ENCODE measurements at regions not wholly inside any gene's neighbourhood (a gene's known extent, or its start where the extent isn't known, plus 50 kb on each side); places are given as distances from the start of the nearest gene placed in this dataset.

DNA sequence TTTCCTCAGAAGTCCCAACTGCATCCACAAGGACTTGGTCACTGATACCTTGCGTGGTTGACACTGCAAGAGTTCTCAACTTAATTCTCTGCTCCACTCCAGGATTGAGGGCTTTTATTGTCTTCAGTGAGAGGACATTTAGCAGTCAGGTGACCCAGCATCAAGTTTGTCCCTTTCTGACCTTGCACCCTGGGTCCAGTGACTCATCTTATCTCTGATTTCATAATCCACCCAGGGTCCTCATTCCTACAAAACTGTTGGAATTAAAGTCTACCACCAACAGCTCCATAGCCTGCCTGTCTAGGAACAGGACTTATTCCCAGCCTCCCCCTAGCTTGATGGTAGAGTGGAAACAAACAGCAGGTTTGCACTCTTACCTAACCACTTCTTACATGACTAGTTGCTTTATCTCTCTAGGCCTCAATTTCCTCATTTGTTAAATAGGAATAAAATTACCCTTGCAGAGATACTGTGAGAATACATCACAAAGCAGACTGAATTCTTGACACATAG lies 151.3 kb upstream of the LPP start:
- intact Hi-C loops (cut with micrococcal nuclease; ENCODE audit: unreplicated experiment) = no loop called here
- Histone ChIP-seq H3K4me3 (ENCODE audit: low read depth in 2 of 2, low read length in 2 of 2) (no peak overlapping the region), H3K9me3 (ENCODE audit: control insufficient read depth, insufficient read depth, low read depth, low read length) (no peaks in the 10 kb centered on the region), H3K4me1 (ENCODE audit: control insufficient read depth, insufficient read depth, low read length) (no peaks in the 10 kb centered on the region), H3K36me3 (ENCODE audit: control insufficient read depth, insufficient read depth, low read length) (no peaks in the 10 kb centered on the region), H3K27me3 (ENCODE audit: control insufficient read depth, insufficient read depth, low read length) (no peaks in the 10 kb centered on the region), H3K27ac (ENCODE audit: low read length) (no peak overlapping the region)
- ATAC-seq (no peak), DNase-seq (ENCODE audit: low read depth, low spot score) (no peak)
- ChIA-PET POLR2A (interaction anchor here (0.6 kb wide), 1 partner anchor 224 kb away, joined by 3 read pairs; no protein-coding TSS in a partner anchor), CTCF (no interaction called here)
- no TSS peak for BruUV-seq (replicated peaks)
- TF ChIP-seq SIN3A (IDR thresholded peaks at IDR 0.05; ENCODE audit: borderline replicate concordance, insufficient read depth, low read depth, low read length) (no peak), TCF7L2 (IDR thresholded peaks at IDR 0.05; ENCODE audit: low read depth, low read length) (no peak), POLR2AphosphoS5 (IDR thresholded peaks at IDR 0.05; ENCODE audit: low read depth, low read length) (no peak)
- TF ChIP-seq, protein P1, sequence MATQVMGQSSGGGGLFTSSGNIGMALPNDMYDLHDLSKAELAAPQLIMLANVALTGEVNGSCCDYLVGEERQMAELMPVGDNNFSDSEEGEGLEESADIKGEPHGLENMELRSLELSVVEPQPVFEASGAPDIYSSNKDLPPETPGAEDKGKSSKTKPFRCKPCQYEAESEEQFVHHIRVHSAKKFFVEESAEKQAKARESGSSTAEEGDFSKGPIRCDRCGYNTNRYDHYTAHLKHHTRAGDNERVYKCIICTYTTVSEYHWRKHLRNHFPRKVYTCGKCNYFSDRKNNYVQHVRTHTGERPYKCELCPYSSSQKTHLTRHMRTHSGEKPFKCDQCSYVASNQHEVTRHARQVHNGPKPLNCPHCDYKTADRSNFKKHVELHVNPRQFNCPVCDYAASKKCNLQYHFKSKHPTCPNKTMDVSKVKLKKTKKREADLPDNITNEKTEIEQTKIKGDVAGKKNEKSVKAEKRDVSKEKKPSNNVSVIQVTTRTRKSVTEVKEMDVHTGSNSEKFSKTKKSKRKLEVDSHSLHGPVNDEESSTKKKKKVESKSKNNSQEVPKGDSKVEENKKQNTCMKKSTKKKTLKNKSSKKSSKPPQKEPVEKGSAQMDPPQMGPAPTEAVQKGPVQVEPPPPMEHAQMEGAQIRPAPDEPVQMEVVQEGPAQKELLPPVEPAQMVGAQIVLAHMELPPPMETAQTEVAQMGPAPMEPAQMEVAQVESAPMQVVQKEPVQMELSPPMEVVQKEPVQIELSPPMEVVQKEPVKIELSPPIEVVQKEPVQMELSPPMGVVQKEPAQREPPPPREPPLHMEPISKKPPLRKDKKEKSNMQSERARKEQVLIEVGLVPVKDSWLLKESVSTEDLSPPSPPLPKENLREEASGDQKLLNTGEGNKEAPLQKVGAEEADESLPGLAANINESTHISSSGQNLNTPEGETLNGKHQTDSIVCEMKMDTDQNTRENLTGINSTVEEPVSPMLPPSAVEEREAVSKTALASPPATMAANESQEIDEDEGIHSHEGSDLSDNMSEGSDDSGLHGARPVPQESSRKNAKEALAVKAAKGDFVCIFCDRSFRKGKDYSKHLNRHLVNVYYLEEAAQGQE (IDR thresholded peaks at IDR 0.05; ENCODE audit: insufficient read depth in 1 of 2, low read depth in 2 of 2, low read length in 1 of 2) = no peak
- TF ChIP-seq, protein P2, sequence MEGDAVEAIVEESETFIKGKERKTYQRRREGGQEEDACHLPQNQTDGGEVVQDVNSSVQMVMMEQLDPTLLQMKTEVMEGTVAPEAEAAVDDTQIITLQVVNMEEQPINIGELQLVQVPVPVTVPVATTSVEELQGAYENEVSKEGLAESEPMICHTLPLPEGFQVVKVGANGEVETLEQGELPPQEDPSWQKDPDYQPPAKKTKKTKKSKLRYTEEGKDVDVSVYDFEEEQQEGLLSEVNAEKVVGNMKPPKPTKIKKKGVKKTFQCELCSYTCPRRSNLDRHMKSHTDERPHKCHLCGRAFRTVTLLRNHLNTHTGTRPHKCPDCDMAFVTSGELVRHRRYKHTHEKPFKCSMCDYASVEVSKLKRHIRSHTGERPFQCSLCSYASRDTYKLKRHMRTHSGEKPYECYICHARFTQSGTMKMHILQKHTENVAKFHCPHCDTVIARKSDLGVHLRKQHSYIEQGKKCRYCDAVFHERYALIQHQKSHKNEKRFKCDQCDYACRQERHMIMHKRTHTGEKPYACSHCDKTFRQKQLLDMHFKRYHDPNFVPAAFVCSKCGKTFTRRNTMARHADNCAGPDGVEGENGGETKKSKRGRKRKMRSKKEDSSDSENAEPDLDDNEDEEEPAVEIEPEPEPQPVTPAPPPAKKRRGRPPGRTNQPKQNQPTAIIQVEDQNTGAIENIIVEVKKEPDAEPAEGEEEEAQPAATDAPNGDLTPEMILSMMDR (IDR thresholded peaks at IDR 0.05) = no peak
- in situ Hi-C loops (cut with HindIII; ENCODE audit: low pct_unique_long_range_greater_than_20kb, low sequenced_read_pairs) = no loop called here

DNA sequence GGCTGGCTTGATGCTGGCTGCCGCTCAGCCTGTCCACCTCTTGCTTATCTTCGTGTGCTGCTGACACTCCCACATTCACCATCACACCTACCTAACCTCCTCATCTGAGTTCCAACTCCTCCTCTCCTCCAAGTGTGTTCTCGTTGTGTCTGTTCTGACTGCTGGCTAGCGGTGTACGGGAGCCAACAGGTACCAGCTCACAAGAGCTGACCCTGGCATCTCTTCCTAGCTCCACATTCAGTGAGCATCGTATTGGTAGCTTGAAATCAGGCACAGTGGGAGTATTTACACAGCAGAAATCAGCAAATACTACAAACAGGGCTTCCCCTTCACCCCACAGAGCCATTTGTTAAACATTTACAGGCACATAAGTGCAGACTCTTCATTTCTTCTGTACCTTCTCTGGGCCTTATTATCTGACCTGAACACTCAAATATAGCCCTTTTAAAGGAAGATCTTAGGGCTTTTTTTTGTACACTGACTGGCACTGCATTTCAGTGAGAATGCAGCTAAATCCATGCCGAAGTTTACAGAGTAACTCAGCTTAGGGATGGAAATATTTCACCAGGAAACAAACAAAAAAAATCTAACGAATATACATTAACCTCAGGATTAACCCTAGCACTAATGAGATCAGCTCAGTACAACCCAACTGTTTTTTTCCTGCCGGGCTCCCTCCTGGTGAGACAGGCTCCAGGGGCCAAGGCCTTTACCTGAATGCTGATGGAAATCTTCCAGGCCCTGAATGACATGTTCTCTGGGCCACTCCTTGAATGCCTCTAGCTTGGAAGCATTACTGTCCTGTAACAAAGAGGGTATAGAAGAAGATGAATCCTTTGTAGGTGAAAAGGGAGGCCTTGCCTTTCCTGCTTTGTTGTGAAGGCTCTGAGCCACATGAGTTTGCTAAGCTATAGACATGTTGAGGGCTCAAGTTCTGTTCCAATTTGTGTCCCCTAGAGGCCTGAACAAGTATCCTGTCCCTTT lies 150.5 kb upstream of the LPP start:
- Histone ChIP-seq H3K4me3 (ENCODE audit: low read depth in 2 of 2, low read length in 2 of 2) (no peak overlapping the region), H3K36me3 (ENCODE audit: control insufficient read depth, insufficient read depth, low read length) (no peaks in the 10 kb centered on the region), H3K9me3 (ENCODE audit: control insufficient read depth, insufficient read depth, low read depth, low read length) (no peaks in the 10 kb centered on the region), H3K27me3 (ENCODE audit: control insufficient read depth, insufficient read depth, low read length) (no peaks in the 10 kb centered on the region), H3K4me1 (ENCODE audit: control insufficient read depth, insufficient read depth, low read length) (no peaks in the 10 kb centered on the region), H3K27ac (ENCODE audit: low read length) (no peak overlapping the region)
- POLR2A ChIA-PET = no interaction called here
- TF ChIP-seq POLR2AphosphoS5 (IDR thresholded peaks at IDR 0.05; ENCODE audit: low read depth, low read length) (no peak), SIN3A (IDR thresholded peaks at IDR 0.05; ENCODE audit: borderline replicate concordance, insufficient read depth, low read depth, low read length) (no peak), TCF7L2 (IDR thresholded peaks at IDR 0.05; ENCODE audit: low read depth, low read length) (no peak)
- TF ChIP-seq, protein P2 (IDR thresholded peaks at IDR 0.05) = no peak
- TF ChIP-seq, protein P1 (IDR thresholded peaks at IDR 0.05; ENCODE audit: insufficient read depth in 1 of 2, low read depth in 2 of 2, low read length in 1 of 2) = no peak
- ATAC-seq = no peak
- in situ Hi-C loops (cut with HindIII; ENCODE audit: low pct_unique_long_range_greater_than_20kb, low sequenced_read_pairs) (no loop called here), intact Hi-C loops (cut with micrococcal nuclease; ENCODE audit: unreplicated experiment) (no loop called here)
- BruUV-seq (replicated peaks) = no TSS peak
- no peak for DNase-seq (ENCODE audit: low read depth, low spot score)
- CTCF ChIA-PET = no interaction called here

Data from Panc1 (cell line).